ENCODE measurements at regions not wholly inside any gene's neighbourhood (a gene's known extent, or its start where the extent isn't known, plus 50 kb on each side); places are given as distances from the start of the nearest gene placed in this dataset.
"Not testable (repeated sequence)": the region's sequence is repeated elsewhere in the genome, so short reads cannot be mapped to it uniquely, and the experiment has no call there.

- DNase-seq (ENCODE audit: low read depth in 2 of 2) = no peak
These were observed 270.1 kb downstream of the QDPR start for GRCh38 chr4:17241835-17242234.

GRCh38 chr4:17238633-17239032, 273.3 kb downstream of the QDPR start:
- DNase-seq (ENCODE audit: low read depth in 2 of 2) = no peak

GRCh38 chr4:17236686-17237085, 275.2 kb downstream of the QDPR start:
- no peak for DNase-seq (ENCODE audit: low read depth in 2 of 2)

GRCh38 chr4:17234678-17235077, 277.2 kb downstream of the QDPR start:
- no peak for DNase-seq (ENCODE audit: low read depth in 2 of 2)

- DNase-seq (ENCODE audit: low read depth in 2 of 2) = no peak
These were observed 279.2 kb downstream of the QDPR start for GRCh38 chr4:17232566-17233253.

GRCh38 chr4:17231880-17232475, 279.9 kb downstream of the QDPR start:
- DNase-seq (ENCODE audit: low read depth in 2 of 2) = not testable (repeated sequence)

- no peak for DNase-seq (ENCODE audit: low read depth in 2 of 2)
These were observed 281.2 kb downstream of the QDPR start for GRCh38 chr4:17230727-17231126.

GRCh38 chr4:17220816-17221215, 291.1 kb downstream of the QDPR start:
- DNase-seq (ENCODE audit: low read depth in 2 of 2) = no peak

- no peak for DNase-seq (ENCODE audit: low read depth in 2 of 2)
These were observed 293.1 kb downstream of the QDPR start for GRCh38 chr4:17218786-17219185.

- DNase-seq (ENCODE audit: low read depth in 2 of 2) = no peak
These were observed 304.8 kb downstream of the QDPR start for GRCh38 chr4:17206829-17207801.

- DNase-seq (ENCODE audit: low read depth in 2 of 2) = no peak
These were observed 306.5 kb upstream of the LDB2 start for GRCh38 chr4:17204908-17205307.

GRCh38 chr4:17203797-17204196, 305.4 kb upstream of the LDB2 start:
- DNase-seq (ENCODE audit: low read depth in 2 of 2) = no peak

- DNase-seq (ENCODE audit: low read depth in 2 of 2) = no peak
These were observed 298.6 kb upstream of the LDB2 start for GRCh38 chr4:17197070-17197469.

- no peak for DNase-seq (ENCODE audit: low read depth in 2 of 2)
These were observed 297.2 kb upstream of the LDB2 start for GRCh38 chr4:17195461-17196275.

GRCh38 chr4:17194586-17194985, 296.1 kb upstream of the LDB2 start:
- DNase-seq (ENCODE audit: low read depth in 2 of 2) = no peak

- DNase-seq (ENCODE audit: low read depth in 2 of 2) = no peak
These were observed 291.3 kb upstream of the LDB2 start for GRCh38 chr4:17189759-17190158.

- no peak for DNase-seq (ENCODE audit: low read depth in 2 of 2)
These were observed 290.9 kb upstream of the LDB2 start for GRCh38 chr4:17189401-17189720.

GRCh38 chr4:17188547-17189400, 290.3 kb upstream of the LDB2 start:
- no peak for DNase-seq (ENCODE audit: low read depth in 2 of 2)

- DNase-seq (ENCODE audit: low read depth in 2 of 2) = no peak
These were observed 289.7 kb upstream of the LDB2 start for GRCh38 chr4:17188125-17188524.

GRCh38 chr4:17187003-17187402, 288.6 kb upstream of the LDB2 start:
- DNase-seq (ENCODE audit: low read depth in 2 of 2) = no peak

- DNase-seq (ENCODE audit: low read depth in 2 of 2) = no peak
These were observed 284.4 kb upstream of the LDB2 start for GRCh38 chr4:17182888-17183287.
